ENCODE measurements at regions not wholly inside any gene's neighbourhood (a gene's known extent, or its start where the extent isn't known, plus 50 kb on each side); places are given as distances from the start of the nearest gene placed in this dataset.

DNA sequence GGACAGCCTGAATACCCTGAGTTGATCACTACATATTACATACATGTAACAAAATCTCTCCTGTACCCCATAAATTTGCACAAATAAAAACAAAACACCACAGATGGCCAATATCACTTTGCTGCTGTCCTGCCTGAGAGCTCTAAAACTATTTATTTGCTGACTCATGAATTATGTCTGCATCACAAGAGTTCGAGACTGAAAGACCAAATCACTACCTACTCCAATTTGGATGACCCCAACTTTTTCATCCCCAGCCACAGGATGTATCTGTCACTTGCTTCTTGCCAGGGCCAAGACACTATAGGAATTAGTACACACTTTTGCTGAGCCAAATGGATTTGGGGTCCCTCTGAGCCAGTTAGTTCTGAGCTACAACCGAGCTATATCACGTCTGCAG, 409.7 kb upstream of the NFE2L3 start:
- TF ChIP-seq, protein P1, sequence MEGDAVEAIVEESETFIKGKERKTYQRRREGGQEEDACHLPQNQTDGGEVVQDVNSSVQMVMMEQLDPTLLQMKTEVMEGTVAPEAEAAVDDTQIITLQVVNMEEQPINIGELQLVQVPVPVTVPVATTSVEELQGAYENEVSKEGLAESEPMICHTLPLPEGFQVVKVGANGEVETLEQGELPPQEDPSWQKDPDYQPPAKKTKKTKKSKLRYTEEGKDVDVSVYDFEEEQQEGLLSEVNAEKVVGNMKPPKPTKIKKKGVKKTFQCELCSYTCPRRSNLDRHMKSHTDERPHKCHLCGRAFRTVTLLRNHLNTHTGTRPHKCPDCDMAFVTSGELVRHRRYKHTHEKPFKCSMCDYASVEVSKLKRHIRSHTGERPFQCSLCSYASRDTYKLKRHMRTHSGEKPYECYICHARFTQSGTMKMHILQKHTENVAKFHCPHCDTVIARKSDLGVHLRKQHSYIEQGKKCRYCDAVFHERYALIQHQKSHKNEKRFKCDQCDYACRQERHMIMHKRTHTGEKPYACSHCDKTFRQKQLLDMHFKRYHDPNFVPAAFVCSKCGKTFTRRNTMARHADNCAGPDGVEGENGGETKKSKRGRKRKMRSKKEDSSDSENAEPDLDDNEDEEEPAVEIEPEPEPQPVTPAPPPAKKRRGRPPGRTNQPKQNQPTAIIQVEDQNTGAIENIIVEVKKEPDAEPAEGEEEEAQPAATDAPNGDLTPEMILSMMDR (IDR thresholded peaks at IDR 0.05 in 2 of 3, conservative IDR thresholded peaks at IDR 0.05 in 1 of 3; ENCODE audit: borderline replicate concordance in 1 of 3, insufficient read depth in 1 of 3, low read depth in 2 of 3, low read length in 2 of 3): no peak
- TF ChIP-seq EZH2 (IDR thresholded peaks at IDR 0.05) (no peak), CEBPB (IDR thresholded peaks at IDR 0.05; ENCODE audit: low read depth) (no peak), POLR2AphosphoS5 (IDR thresholded peaks at IDR 0.05; ENCODE audit: low read depth, low read length) (no peak), POLR2A (IDR thresholded peaks at IDR 0.05; ENCODE audit: borderline replicate concordance, extremely low read depth, insufficient read depth, insufficient read length) (no peak), EGR1 (IDR thresholded peaks at IDR 0.05; ENCODE audit: low read depth) (no peak), CBX3 (IDR thresholded peaks at IDR 0.05; ENCODE audit: low read depth) (no peak), ELF1 (IDR thresholded peaks at IDR 0.05; ENCODE audit: borderline replicate concordance, low read depth) (no peak), TCF7L2 (IDR thresholded peaks at IDR 0.05; ENCODE audit: borderline replicate concordance, extremely low read depth, insufficient read depth, insufficient read length) (no peak), ZNF274 (IDR thresholded peaks at IDR 0.05; ENCODE audit: low read depth, low read length) (no peak)
- TF ChIP-seq, protein P2, sequence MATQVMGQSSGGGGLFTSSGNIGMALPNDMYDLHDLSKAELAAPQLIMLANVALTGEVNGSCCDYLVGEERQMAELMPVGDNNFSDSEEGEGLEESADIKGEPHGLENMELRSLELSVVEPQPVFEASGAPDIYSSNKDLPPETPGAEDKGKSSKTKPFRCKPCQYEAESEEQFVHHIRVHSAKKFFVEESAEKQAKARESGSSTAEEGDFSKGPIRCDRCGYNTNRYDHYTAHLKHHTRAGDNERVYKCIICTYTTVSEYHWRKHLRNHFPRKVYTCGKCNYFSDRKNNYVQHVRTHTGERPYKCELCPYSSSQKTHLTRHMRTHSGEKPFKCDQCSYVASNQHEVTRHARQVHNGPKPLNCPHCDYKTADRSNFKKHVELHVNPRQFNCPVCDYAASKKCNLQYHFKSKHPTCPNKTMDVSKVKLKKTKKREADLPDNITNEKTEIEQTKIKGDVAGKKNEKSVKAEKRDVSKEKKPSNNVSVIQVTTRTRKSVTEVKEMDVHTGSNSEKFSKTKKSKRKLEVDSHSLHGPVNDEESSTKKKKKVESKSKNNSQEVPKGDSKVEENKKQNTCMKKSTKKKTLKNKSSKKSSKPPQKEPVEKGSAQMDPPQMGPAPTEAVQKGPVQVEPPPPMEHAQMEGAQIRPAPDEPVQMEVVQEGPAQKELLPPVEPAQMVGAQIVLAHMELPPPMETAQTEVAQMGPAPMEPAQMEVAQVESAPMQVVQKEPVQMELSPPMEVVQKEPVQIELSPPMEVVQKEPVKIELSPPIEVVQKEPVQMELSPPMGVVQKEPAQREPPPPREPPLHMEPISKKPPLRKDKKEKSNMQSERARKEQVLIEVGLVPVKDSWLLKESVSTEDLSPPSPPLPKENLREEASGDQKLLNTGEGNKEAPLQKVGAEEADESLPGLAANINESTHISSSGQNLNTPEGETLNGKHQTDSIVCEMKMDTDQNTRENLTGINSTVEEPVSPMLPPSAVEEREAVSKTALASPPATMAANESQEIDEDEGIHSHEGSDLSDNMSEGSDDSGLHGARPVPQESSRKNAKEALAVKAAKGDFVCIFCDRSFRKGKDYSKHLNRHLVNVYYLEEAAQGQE (IDR thresholded peaks at IDR 0.05; ENCODE audit: low read depth): no peak
- TF ChIP-seq, protein P3, sequence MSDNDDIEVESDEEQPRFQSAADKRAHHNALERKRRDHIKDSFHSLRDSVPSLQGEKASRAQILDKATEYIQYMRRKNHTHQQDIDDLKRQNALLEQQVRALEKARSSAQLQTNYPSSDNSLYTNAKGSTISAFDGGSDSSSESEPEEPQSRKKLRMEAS (IDR thresholded peaks at IDR 0.05): no peak

Measured in HCT116 (cell line).